GM18909 (cell line): ENCODE measurements at regions not wholly inside any gene's neighbourhood (a gene's known extent, or its start where the extent isn't known, plus 50 kb on each side); places are given as distances from the start of the nearest gene placed in this dataset.
"Not testable (repeated sequence)": the region's sequence is repeated elsewhere in the genome, so short reads cannot be mapped to it uniquely, and the experiment has no call there.

Experiments used
- ATAC-seq: cut with Tn5 transposase; IDR thresholded peaks from one replicate; pipeline ENCODE4 v1.9.1; 2021; ENCODE audit warnings: mild to moderate bottlenecking; ENCODE audit not compliant: unreplicated experiment, poor library complexity

- ATAC-seq: no peak
These were observed 78.0 kb upstream of the AFDN start for GRCh38 chr6:167748458-167749379.

- ATAC-seq: no peak
These were observed 75.8 kb upstream of the AFDN start for GRCh38 chr6:167750956-167751358.

GRCh38 chr6:167751579-167752115 is 75.1 kb upstream of the AFDN start:
- ATAC-seq: no peak

- ATAC-seq: not testable (repeated sequence)
These were observed 73.4 kb upstream of the AFDN start for GRCh38 chr6:167753281-167753680.

GRCh38 chr6:167754691-167755090 is 72.0 kb upstream of the AFDN start:
- no peak for ATAC-seq

GRCh38 chr6:167755461-167755860 is 71.2 kb upstream of the AFDN start:
- no peak for ATAC-seq

- no peak for ATAC-seq
These were observed 70.1 kb upstream of the AFDN start for GRCh38 chr6:167756597-167756996.

- no peak for ATAC-seq
These were observed 69.5 kb upstream of the AFDN start for GRCh38 chr6:167757249-167757648.

GRCh38 chr6:167757821-167758220 is 68.9 kb upstream of the AFDN start:
- no peak for ATAC-seq

- ATAC-seq: no peak
These were observed 68.2 kb upstream of the AFDN start for GRCh38 chr6:167758309-167759023.

- ATAC-seq: no peak
These were observed 67.5 kb upstream of the AFDN start for GRCh38 chr6:167759206-167759605.

GRCh38 chr6:167759912-167760311 is 66.8 kb upstream of the AFDN start:
- ATAC-seq: no peak

- ATAC-seq: no peak
These were observed 65.5 kb upstream of the AFDN start for GRCh38 chr6:167760979-167761793.

- no peak for ATAC-seq
These were observed 64.9 kb upstream of the AFDN start for GRCh38 chr6:167761794-167762258.

- ATAC-seq: no peak
These were observed 64.3 kb upstream of the AFDN start for GRCh38 chr6:167762259-167762962.

GRCh38 chr6:167763056-167763944 is 63.4 kb upstream of the AFDN start:
- no peak for ATAC-seq

- no peak for ATAC-seq
These were observed 62.5 kb upstream of the AFDN start for GRCh38 chr6:167764215-167764614.

- no peak for ATAC-seq
These were observed 61.8 kb upstream of the AFDN start for GRCh38 chr6:167764713-167765479.
